ENCODE measurements at regions not wholly inside any gene's neighbourhood (a gene's known extent, or its start where the extent isn't known, plus 50 kb on each side); places are given as distances from the start of the nearest gene placed in this dataset.

DNA sequence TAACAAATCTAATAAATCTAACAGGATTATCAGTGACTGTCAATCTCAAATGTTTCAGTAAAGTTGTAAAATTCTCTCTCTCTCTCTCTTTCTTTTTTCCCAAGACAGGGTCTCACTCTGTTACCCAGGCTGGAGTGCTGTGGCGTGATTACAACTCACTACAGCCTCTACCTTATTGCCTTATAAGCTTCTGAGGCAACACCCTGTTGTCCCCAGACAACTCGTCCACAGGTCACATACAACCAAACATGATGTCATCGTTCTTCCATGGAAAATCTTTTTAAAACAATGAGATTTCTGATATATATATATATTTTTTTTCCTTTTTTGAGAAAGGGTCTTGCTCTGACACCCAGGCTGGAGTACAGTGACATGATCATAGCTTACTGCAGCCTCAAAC lies 151.4 kb upstream of the RGS6 start:
- no peaks in the 10 kb centered on the region for H3K4me1 ChIP-seq (ENCODE audit: insufficient read depth, low read length, severe bottlenecking)
- TF ChIP-seq EZH2 (IDR thresholded peaks at IDR 0.05; ENCODE audit: borderline replicate concordance, low read length): no peak
- TF ChIP-seq, protein P1, sequence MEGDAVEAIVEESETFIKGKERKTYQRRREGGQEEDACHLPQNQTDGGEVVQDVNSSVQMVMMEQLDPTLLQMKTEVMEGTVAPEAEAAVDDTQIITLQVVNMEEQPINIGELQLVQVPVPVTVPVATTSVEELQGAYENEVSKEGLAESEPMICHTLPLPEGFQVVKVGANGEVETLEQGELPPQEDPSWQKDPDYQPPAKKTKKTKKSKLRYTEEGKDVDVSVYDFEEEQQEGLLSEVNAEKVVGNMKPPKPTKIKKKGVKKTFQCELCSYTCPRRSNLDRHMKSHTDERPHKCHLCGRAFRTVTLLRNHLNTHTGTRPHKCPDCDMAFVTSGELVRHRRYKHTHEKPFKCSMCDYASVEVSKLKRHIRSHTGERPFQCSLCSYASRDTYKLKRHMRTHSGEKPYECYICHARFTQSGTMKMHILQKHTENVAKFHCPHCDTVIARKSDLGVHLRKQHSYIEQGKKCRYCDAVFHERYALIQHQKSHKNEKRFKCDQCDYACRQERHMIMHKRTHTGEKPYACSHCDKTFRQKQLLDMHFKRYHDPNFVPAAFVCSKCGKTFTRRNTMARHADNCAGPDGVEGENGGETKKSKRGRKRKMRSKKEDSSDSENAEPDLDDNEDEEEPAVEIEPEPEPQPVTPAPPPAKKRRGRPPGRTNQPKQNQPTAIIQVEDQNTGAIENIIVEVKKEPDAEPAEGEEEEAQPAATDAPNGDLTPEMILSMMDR (IDR thresholded peaks at IDR 0.05; ENCODE audit: low read length): no peak
- no peak overlapping the region for H3K27ac ChIP-seq (ENCODE audit: low read depth, low read length, poor library complexity, severe bottlenecking)
- H3K27me3 ChIP-seq (ENCODE audit: insufficient read depth, low read length): no peaks in the 10 kb centered on the region
- H3F3A ChIP-seq (ENCODE audit: insufficient read depth, low read length): no peaks in the 10 kb centered on the region
- no peak overlapping the region for H2AFZ ChIP-seq (ENCODE audit: low read length)
- no peak overlapping the region for H3K9ac ChIP-seq (ENCODE audit: low read length)
- H3K79me2 ChIP-seq (ENCODE audit: insufficient read depth, low read length): no peaks in the 10 kb centered on the region
- H3K9me2 ChIP-seq (ENCODE audit: low read depth, low read length): no peaks in the 10 kb centered on the region
- H3K36me3 ChIP-seq (ENCODE audit: insufficient read depth, low read length): no peaks in the 10 kb centered on the region
- no peak overlapping the region for H3K4me2 ChIP-seq (ENCODE audit: low read length)
- no peak overlapping the region for H3K4me3 ChIP-seq (ENCODE audit: low read depth, low read length, poor library complexity, severe bottlenecking)
- no peaks in the 10 kb centered on the region for H4K20me1 ChIP-seq (ENCODE audit: insufficient read depth, low read length)
- no peaks in the 10 kb centered on the region for H3K9me3 ChIP-seq (ENCODE audit: low read length)

DNA sequence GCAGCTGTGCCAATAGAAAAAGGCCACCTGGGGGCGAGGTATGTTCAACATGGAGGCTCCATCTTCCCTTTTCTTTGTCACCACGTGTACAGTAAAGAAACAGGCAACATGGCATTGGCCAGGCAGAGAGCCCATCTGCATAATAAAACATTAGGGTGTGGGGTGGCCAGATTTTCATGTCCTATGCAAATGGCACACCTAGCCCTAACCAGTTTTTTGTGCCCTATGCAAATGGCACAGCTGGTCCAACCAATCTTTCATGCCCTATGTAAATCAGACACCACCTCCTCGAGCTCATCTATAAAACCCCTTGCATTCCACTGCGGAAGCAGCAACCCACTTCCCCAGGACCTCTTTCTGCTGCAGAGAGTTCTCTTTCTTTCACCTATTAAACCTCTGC lies 149.1 kb upstream of the RGS6 start:
- Histone ChIP-seq H3K9me2 (ENCODE audit: low read depth, low read length) (no peaks in the 10 kb centered on the region), H3K4me2 (ENCODE audit: low read length) (no peak overlapping the region), H3K79me2 (ENCODE audit: insufficient read depth, low read length) (no peaks in the 10 kb centered on the region), H3F3A (ENCODE audit: insufficient read depth, low read length) (no peaks in the 10 kb centered on the region), H3K9me3 (ENCODE audit: low read length) (no peaks in the 10 kb centered on the region), H4K20me1 (ENCODE audit: insufficient read depth, low read length) (no peaks in the 10 kb centered on the region), H3K4me1 (ENCODE audit: insufficient read depth, low read length, severe bottlenecking) (no peaks in the 10 kb centered on the region), H3K36me3 (ENCODE audit: insufficient read depth, low read length) (no peaks in the 10 kb centered on the region), H3K4me3 (ENCODE audit: low read depth, low read length, poor library complexity, severe bottlenecking) (no peak overlapping the region), H3K9ac (ENCODE audit: low read length) (no peak overlapping the region), H2AFZ (ENCODE audit: low read length) (no peak overlapping the region), H3K27me3 (ENCODE audit: insufficient read depth, low read length) (no peaks in the 10 kb centered on the region), H3K27ac (ENCODE audit: low read depth, low read length, poor library complexity, severe bottlenecking) (no peak overlapping the region)
- TF ChIP-seq, protein P1 (IDR thresholded peaks at IDR 0.05; ENCODE audit: low read length): no peak
- no peak for TF ChIP-seq EZH2 (IDR thresholded peaks at IDR 0.05; ENCODE audit: borderline replicate concordance, low read length)

DNA sequence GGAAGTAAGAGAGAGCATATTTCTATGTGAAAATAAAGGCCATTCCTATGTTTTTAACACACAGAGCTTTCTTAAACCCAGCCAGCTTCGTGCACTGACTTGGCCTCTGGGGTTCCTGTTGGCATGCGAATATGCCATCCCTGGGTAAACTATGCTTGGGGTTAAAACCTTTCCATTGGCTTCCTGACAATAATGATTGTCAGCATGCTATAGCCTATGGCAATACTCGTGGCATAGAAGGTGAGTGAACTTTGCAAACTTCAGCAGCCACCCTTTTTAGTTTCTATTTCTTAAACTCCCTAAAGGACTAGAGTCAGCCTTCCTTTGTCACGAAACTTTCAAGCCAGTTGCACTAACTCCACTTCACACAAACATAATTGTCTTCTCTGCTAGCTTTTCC lies 148.4 kb upstream of the RGS6 start:
- no peak overlapping the region for H2AFZ ChIP-seq (ENCODE audit: low read length)

More for the DNA sequence above, 148.4 kb upstream of the RGS6 start:
- Histone ChIP-seq H4K20me1 (ENCODE audit: insufficient read depth, low read length) (no peaks in the 10 kb centered on the region), H3K79me2 (ENCODE audit: insufficient read depth, low read length) (no peaks in the 10 kb centered on the region), H3K9me3 (ENCODE audit: low read length) (no peaks in the 10 kb centered on the region), H3K27ac (ENCODE audit: low read depth, low read length, poor library complexity, severe bottlenecking) (no peak overlapping the region), H3K36me3 (ENCODE audit: insufficient read depth, low read length) (no peaks in the 10 kb centered on the region), H3K27me3 (ENCODE audit: insufficient read depth, low read length) (no peaks in the 10 kb centered on the region), H3K9me2 (ENCODE audit: low read depth, low read length) (no peaks in the 10 kb centered on the region), H3K9ac (ENCODE audit: low read length) (no peak overlapping the region), H3K4me1 (ENCODE audit: insufficient read depth, low read length, severe bottlenecking) (no peaks in the 10 kb centered on the region), H3K4me2 (ENCODE audit: low read length) (no peak overlapping the region), H3K4me3 (ENCODE audit: low read depth, low read length, poor library complexity, severe bottlenecking) (no peak overlapping the region), H3F3A (ENCODE audit: insufficient read depth, low read length) (no peaks in the 10 kb centered on the region)
- TF ChIP-seq, protein P1 (IDR thresholded peaks at IDR 0.05; ENCODE audit: low read length): no peak
- TF ChIP-seq EZH2 (IDR thresholded peaks at IDR 0.05; ENCODE audit: borderline replicate concordance, low read length): no peak

Measured in OCI-LY1 (cell line).